ENCODE measurements at regions not wholly inside any gene's neighbourhood (a gene's known extent, or its start where the extent isn't known, plus 50 kb on each side); places are given as distances from the start of the nearest gene placed in this dataset.

GRCh38 chr1:38541223-38541622 is 318.3 kb downstream of the RRAGC start:
- H3K27me3 ChIP-seq (ENCODE audit: low read depth) = peaks cover 6% of the 10 kb centered on the region
- no peaks in the 10 kb centered on the region for H3K4me1 ChIP-seq
- TF ChIP-seq CTCF (IDR thresholded peaks at IDR 0.05) = no peak
- intact Hi-C loops (cut with DNase I) = no loop called here
- no peaks in the 10 kb centered on the region for H3K9me3 ChIP-seq
- DNase-seq (no peak), ATAC-seq (no peak)
- no peak overlapping the region for H3K27ac ChIP-seq
- H3K36me3 ChIP-seq = no peaks in the 10 kb centered on the region
- no peak overlapping the region for H3K4me3 ChIP-seq

- no peak for DNase-seq
- intact Hi-C loops (cut with DNase I) = no loop called here
Measured at GRCh38 chr1:38539931-38540330, 319.6 kb downstream of the RRAGC start.

GRCh38 chr1:38538834-38539233 is 320.7 kb downstream of the RRAGC start:
- Histone ChIP-seq H3K27me3 (ENCODE audit: low read depth) (peaks cover 6% of the 10 kb centered on the region), H3K4me1 (no peaks in the 10 kb centered on the region), H3K4me3 (no peak overlapping the region), H3K36me3 (no peaks in the 10 kb centered on the region), H3K9me3 (no peaks in the 10 kb centered on the region), H3K27ac (no peak overlapping the region)
- intact Hi-C loops (cut with DNase I) = no loop called here
- TF ChIP-seq CTCF (IDR thresholded peaks at IDR 0.05) = no peak
- DNase-seq = no peak
- no peak for ATAC-seq

More at GRCh38 chr1:38539931-38540330, 319.6 kb downstream of the RRAGC start:
- H3K4me1 ChIP-seq = no peaks in the 10 kb centered on the region
- H3K9me3 ChIP-seq = no peaks in the 10 kb centered on the region
- H3K27me3 ChIP-seq (ENCODE audit: low read depth) = peaks cover 6% of the 10 kb centered on the region
- ATAC-seq = no peak
- H3K36me3 ChIP-seq = no peaks in the 10 kb centered on the region
- no peak overlapping the region for H3K27ac ChIP-seq
- no peak for TF ChIP-seq CTCF (IDR thresholded peaks at IDR 0.05)
- no peak overlapping the region for H3K4me3 ChIP-seq

- Histone ChIP-seq H3K27ac (no peak overlapping the region), H3K36me3 (no peaks in the 10 kb centered on the region), H3K4me3 (no peak overlapping the region), H3K4me1 (no peaks in the 10 kb centered on the region), H3K9me3 (no peaks in the 10 kb centered on the region), H3K27me3 (ENCODE audit: low read depth) (peaks cover 6% of the 10 kb centered on the region)
- ATAC-seq (no peak), DNase-seq (no peak)
- TF ChIP-seq CTCF (IDR thresholded peaks at IDR 0.05) = no peak
- intact Hi-C loops (cut with DNase I) = no loop called here
Measured at GRCh38 chr1:38536089-38536488, 323.5 kb downstream of the RRAGC start.

- Histone ChIP-seq H3K36me3 (no peaks in the 10 kb centered on the region), H3K27me3 (ENCODE audit: low read depth) (no peaks in the 10 kb centered on the region), H3K4me1 (no peaks in the 10 kb centered on the region), H3K9me3 (no peaks in the 10 kb centered on the region), H3K27ac (no peak overlapping the region), H3K4me3 (no peak overlapping the region)
- DNase-seq (no peak), ATAC-seq (no peak)
- intact Hi-C loops (cut with DNase I) = no loop called here
- TF ChIP-seq CTCF (IDR thresholded peaks at IDR 0.05) = no peak
Measured at GRCh38 chr1:38534473-38534823, 325.1 kb downstream of the RRAGC start.
